ENCODE measurements at regions not wholly inside any gene's neighbourhood (a gene's known extent, or its start where the extent isn't known, plus 50 kb on each side); places are given as distances from the start of the nearest gene placed in this dataset. TPM values are rescaled to one million over a fixed set of nuclear protein-coding genes. Genes with fewer than 3 reads are reported as not detected.

- BruUV-seq (replicated peaks) = no TSS peak
- H3K27me3 ChIP-seq (replicated peaks; ENCODE audit: control insufficient read depth, insufficient read depth, low read length) = no peaks in the 10 kb centered on the region
- Mint-ChIP-seq H3K36me3 (ENCODE audit: insufficient read depth, unreplicated experiment) (no peaks in the 10 kb centered on the region), H3K9me3 (ENCODE audit: unreplicated experiment) (no peaks in the 10 kb centered on the region), H3K27ac (ENCODE audit: unreplicated experiment) (no peak overlapping the region), H3K4me3 (ENCODE audit: unreplicated experiment) (no peak overlapping the region), H3K27me3 (ENCODE audit: insufficient read depth, unreplicated experiment) (no peaks in the 10 kb centered on the region), H3K4me1 (ENCODE audit: low read depth, unreplicated experiment) (peaks cover 16% of the 10 kb centered on the region)
- intact Hi-C loops (cut with micrococcal nuclease; ENCODE audit: unreplicated experiment) = no loop called here
- H3K4me1 ChIP-seq = peaks cover 20% of the 10 kb centered on the region
- no peak for DNase-seq
- no peak overlapping the region for H3K4me3 ChIP-seq (ENCODE audit: low read depth, low read length)
- no peaks in the 10 kb centered on the region for H3K36me3 ChIP-seq (ENCODE audit: control insufficient read depth, insufficient read depth, low read length)
- ChIA-PET POLR2A (interaction anchor here (0.6 kb wide), 1 partner anchor 12 kb away, joined by 8 read pairs; no protein-coding TSS in a partner anchor), CTCF (no interaction called here)
- TF ChIP-seq CTCF (IDR thresholded peaks at IDR 0.05; ENCODE audit: insufficient read depth in 1 of 2, low read depth in 1 of 2, low read length in 1 of 2, severe bottlenecking in 1 of 2, unreplicated experiment in 1 of 2) = no peak
- H3K9me3 ChIP-seq = no peaks in the 10 kb centered on the region
Observed at GRCh38 chr1:94592571-94592920, 51.0 kb upstream of the F3 start.

- Mint-ChIP-seq H3K4me1 (ENCODE audit: low read depth, unreplicated experiment) (peaks cover 14% of the 10 kb centered on the region), H3K27me3 (ENCODE audit: insufficient read depth, unreplicated experiment) (no peaks in the 10 kb centered on the region), H3K36me3 (ENCODE audit: insufficient read depth, unreplicated experiment) (no peaks in the 10 kb centered on the region), H3K9me3 (ENCODE audit: unreplicated experiment) (no peaks in the 10 kb centered on the region), H3K4me3 (ENCODE audit: unreplicated experiment) (no peak overlapping the region), H3K27ac (ENCODE audit: unreplicated experiment) (no peak overlapping the region)
- ChIA-PET POLR2A (interaction anchor here (0.6 kb wide), 1 partner anchor 11 kb away, joined by 8 read pairs; no protein-coding TSS in a partner anchor), CTCF (no interaction called here)
- H3K27me3 ChIP-seq (replicated peaks; ENCODE audit: control insufficient read depth, insufficient read depth, low read length) = no peaks in the 10 kb centered on the region
- intact Hi-C loops (cut with micrococcal nuclease; ENCODE audit: unreplicated experiment) = no loop called here
- no peak for TF ChIP-seq CTCF (IDR thresholded peaks at IDR 0.05; ENCODE audit: insufficient read depth in 1 of 2, low read depth in 1 of 2, low read length in 1 of 2, severe bottlenecking in 1 of 2, unreplicated experiment in 1 of 2)
- DNase-seq = no peak
- no TSS peak for BruUV-seq (replicated peaks)
- no peaks in the 10 kb centered on the region for H3K9me3 ChIP-seq
- no peak overlapping the region for H3K4me3 ChIP-seq (ENCODE audit: low read depth, low read length)
- H3K4me1 ChIP-seq = peaks cover 20% of the 10 kb centered on the region
- no peaks in the 10 kb centered on the region for H3K36me3 ChIP-seq (ENCODE audit: control insufficient read depth, insufficient read depth, low read length)
Observed at GRCh38 chr1:94591823-94592570, 50.4 kb upstream of the F3 start.

Small RNAs in the stretch of these regions (microRNA-seq; reads per million reads assigned to microRNA genes)
- gene MIR378G = not detected
